IMR-90 (cell line): ENCODE measurements at regions not wholly inside any gene's neighbourhood (a gene's known extent, or its start where the extent isn't known, plus 50 kb on each side); places are given as distances from the start of the nearest gene placed in this dataset.

Source experiments
- BHLHE40 ChIP-seq: fragments of 150-350 bp; IDR thresholded peaks from 2 replicates; pipeline ENCODE4 v1.6.1; 2016; ENCODE audit warnings: mild to moderate bottlenecking, low read depth, low read length
- CEBPB ChIP-seq: IDR thresholded peaks from 2 replicates; pipeline ENCODE4 v1.6.1; 2012; ENCODE audit warnings: low read depth, low read length, improper control_type of control experiment
- CHD1 ChIP-seq: IDR thresholded peaks from 2 replicates; pipeline ENCODE4 v1.6.1; 2012; ENCODE audit warnings: low read depth, low read length, improper control_type of control experiment
- CTCF ChIP-seq: conservative IDR thresholded peaks from 2 replicates; pipeline ENCODE4 v1.5.1; 2012; ENCODE audit warnings: mild to moderate bottlenecking, low read depth, low read length, improper control_type of control experiment
- ELK1 ChIP-seq: fragments of 150-350 bp; IDR thresholded peaks from 2 replicates; pipeline ENCODE4 v1.6.1; 2016; ENCODE audit warnings: low read depth, mild to moderate bottlenecking, low read length, moderate library complexity, borderline replicate concordance
- MAZ ChIP-seq: IDR thresholded peaks from 2 replicates; pipeline ENCODE4 v1.6.1; 2012; ENCODE audit warnings: low read depth, mild to moderate bottlenecking, low read length, improper control_type of control experiment, moderate library complexity, borderline replicate concordance
- MXI1 ChIP-seq: IDR thresholded peaks from 2 replicates; pipeline ENCODE4 v1.6.1; 2012; ENCODE audit warnings: low read depth, mild to moderate bottlenecking, low read length, moderate library complexity, borderline replicate concordance
- POLR2A ChIP-seq: IDR thresholded peaks from 2 replicates; pipeline ENCODE4 v1.6.1; 2012; ENCODE audit warnings: mild to moderate bottlenecking, low read depth, low read length
- RAD21 ChIP-seq: IDR thresholded peaks from 2 replicates; pipeline ENCODE4 v1.6.1; 2012; ENCODE audit warnings: low read length, improper control_type of control experiment
- RCOR1 ChIP-seq: IDR thresholded peaks from 2 replicates; pipeline ENCODE4 v1.6.1; 2012; ENCODE audit warnings: mild to moderate bottlenecking, low read length, improper control_type of control experiment; ENCODE audit not compliant: insufficient replicate concordance
- RFX5 ChIP-seq: IDR thresholded peaks from 2 replicates; pipeline ENCODE4 v1.8.0; 2012; ENCODE audit warnings: low read depth, mild to moderate bottlenecking, low read length, moderate library complexity
- SMC3 ChIP-seq: fragments of 150-350 bp; IDR thresholded peaks from 2 replicates; pipeline ENCODE4 v1.6.1; 2016; ENCODE audit warnings: low read depth, mild to moderate bottlenecking, antibody characterized with exemption, low read length, moderate library complexity
- USF2 ChIP-seq: fragments of 150-350 bp; IDR thresholded peaks from 2 replicates; pipeline ENCODE4 v1.6.1; 2017; ENCODE audit warnings: mild to moderate bottlenecking, antibody characterized with exemption, low read length, low read depth

GRCh38 chr5:82918311-82919031, 158.7 kb downstream of the TMEM167A start:
- TF ChIP-seq POLR2A = no peak
- no peak for TF ChIP-seq CTCF
- TF ChIP-seq SMC3 = no peak
- TF ChIP-seq BHLHE40 = no peak
- TF ChIP-seq CHD1 = no peak
- no peak for TF ChIP-seq RCOR1
- no peak for TF ChIP-seq USF2
- no peak for TF ChIP-seq MXI1
- TF ChIP-seq CEBPB = no peak
- TF ChIP-seq RFX5 = no peak
- TF ChIP-seq RAD21 = no peak
- no peak for TF ChIP-seq ELK1
- TF ChIP-seq MAZ = no peak
